ENCODE measurements at regions not wholly inside any gene's neighbourhood (a gene's known extent, or its start where the extent isn't known, plus 50 kb on each side); places are given as distances from the start of the nearest gene placed in this dataset.

DNA sequence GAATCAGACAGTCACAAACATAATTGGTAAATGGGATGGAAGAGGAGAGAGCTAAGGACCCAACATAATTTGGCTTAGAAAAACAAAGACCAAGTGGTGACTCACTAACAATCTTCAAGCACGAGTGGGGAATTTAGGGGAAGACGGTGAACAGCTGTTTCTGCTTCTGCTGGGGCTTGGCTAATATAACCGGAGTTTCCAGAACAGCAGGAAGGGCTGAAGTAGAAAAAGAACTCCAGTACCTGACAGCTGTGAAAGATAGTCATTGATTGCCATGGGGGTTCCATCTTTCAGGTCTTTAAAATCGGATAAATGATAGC lies 290.9 kb upstream of the LDB2 start:
- TF ChIP-seq, protein P1, sequence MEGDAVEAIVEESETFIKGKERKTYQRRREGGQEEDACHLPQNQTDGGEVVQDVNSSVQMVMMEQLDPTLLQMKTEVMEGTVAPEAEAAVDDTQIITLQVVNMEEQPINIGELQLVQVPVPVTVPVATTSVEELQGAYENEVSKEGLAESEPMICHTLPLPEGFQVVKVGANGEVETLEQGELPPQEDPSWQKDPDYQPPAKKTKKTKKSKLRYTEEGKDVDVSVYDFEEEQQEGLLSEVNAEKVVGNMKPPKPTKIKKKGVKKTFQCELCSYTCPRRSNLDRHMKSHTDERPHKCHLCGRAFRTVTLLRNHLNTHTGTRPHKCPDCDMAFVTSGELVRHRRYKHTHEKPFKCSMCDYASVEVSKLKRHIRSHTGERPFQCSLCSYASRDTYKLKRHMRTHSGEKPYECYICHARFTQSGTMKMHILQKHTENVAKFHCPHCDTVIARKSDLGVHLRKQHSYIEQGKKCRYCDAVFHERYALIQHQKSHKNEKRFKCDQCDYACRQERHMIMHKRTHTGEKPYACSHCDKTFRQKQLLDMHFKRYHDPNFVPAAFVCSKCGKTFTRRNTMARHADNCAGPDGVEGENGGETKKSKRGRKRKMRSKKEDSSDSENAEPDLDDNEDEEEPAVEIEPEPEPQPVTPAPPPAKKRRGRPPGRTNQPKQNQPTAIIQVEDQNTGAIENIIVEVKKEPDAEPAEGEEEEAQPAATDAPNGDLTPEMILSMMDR (IDR thresholded peaks at IDR 0.05), result no peak
- TF ChIP-seq POLR2A (IDR thresholded peaks at IDR 0.05), result no peak

Data from sigmoid colon (tissue), 3 donors.